VCaP (cell line): ENCODE measurements at regions not wholly inside any gene's neighbourhood (a gene's known extent, or its start where the extent isn't known, plus 50 kb on each side); places are given as distances from the start of the nearest gene placed in this dataset.

ENCODE experiments used
- H3K27ac ChIP-seq: fragments of 450-650 bp; 2 replicates; pipeline ENCODE4 v1.5.1; 2017
- CTCF ChIP-seq: fragments of 450-650 bp; conservative IDR thresholded peaks from 2 replicates; pipeline ENCODE4 v1.5.1; 2017; ENCODE audit warnings: mild to moderate bottlenecking, moderate library complexity

- TF ChIP-seq CTCF = no peak
- no peak overlapping the region for H3K27ac ChIP-seq
Measured at GRCh38 chr2:3929374-3929773, 226.0 kb downstream of the DCDC2C start.

- no peak for TF ChIP-seq CTCF
- no peak overlapping the region for H3K27ac ChIP-seq
Measured at GRCh38 chr2:3930246-3930645, 226.9 kb downstream of the DCDC2C start.

GRCh38 chr2:3940661-3941060 lies 237.3 kb downstream of the DCDC2C start:
- no peak for TF ChIP-seq CTCF

GRCh38 chr2:3942841-3943240 lies 239.5 kb downstream of the DCDC2C start:
- no peak for TF ChIP-seq CTCF
- no peak overlapping the region for H3K27ac ChIP-seq

More at GRCh38 chr2:3940661-3941060, 237.3 kb downstream of the DCDC2C start:
- no peak overlapping the region for H3K27ac ChIP-seq

- H3K27ac ChIP-seq = no peak overlapping the region
- no peak for TF ChIP-seq CTCF
Measured at GRCh38 chr2:3944071-3944470, 240.7 kb downstream of the DCDC2C start.

- no peak overlapping the region for H3K27ac ChIP-seq
- TF ChIP-seq CTCF = no peak
Measured at GRCh38 chr2:3944841-3945240, 241.5 kb downstream of the DCDC2C start.

- no peak overlapping the region for H3K27ac ChIP-seq
- TF ChIP-seq CTCF = no peak
Measured at GRCh38 chr2:3948191-3948590, 244.8 kb downstream of the DCDC2C start.
